Dendritic cell treated with granulocyte-macrophage colony-stimulating factor and Interleukin-4, amounts not matched to agents 40 ng/mL and 50 ng/mL, for 4 days (primary cell): ENCODE measurements at regions not wholly inside any gene's neighbourhood (a gene's known extent, or its start where the extent isn't known, plus 50 kb on each side); places are given as distances from the start of the nearest gene placed in this dataset.
"Not testable (repeated sequence)": the region's sequence is repeated elsewhere in the genome, so short reads cannot be mapped to it uniquely, and the experiment has no call there.

Experiments used
- H3K27ac Mint-ChIP-seq: one replicate; pipeline ENCODE4 v1.8.0; 2022; ENCODE audit warnings: mild to moderate bottlenecking, mixed read lengths
- H3K27me3 Mint-ChIP-seq: one replicate; pipeline ENCODE4 v1.8.0; 2022; ENCODE audit warnings: mild to moderate bottlenecking, mixed read lengths
- H3K36me3 Mint-ChIP-seq: one replicate; pipeline ENCODE4 v1.8.0; 2022; ENCODE audit warnings: low read depth, mixed read lengths
- H3K4me1 Mint-ChIP-seq: one replicate; pipeline ENCODE4 v1.8.0; 2022; ENCODE audit warnings: low read depth, mixed read lengths
- H3K4me3 Mint-ChIP-seq: one replicate; pipeline ENCODE4 v1.8.0; 2022; ENCODE audit warnings: mild to moderate bottlenecking, moderate library complexity, mixed read lengths
- H3K9me3 Mint-ChIP-seq: one replicate; pipeline ENCODE4 v1.8.0; 2022; ENCODE audit warnings: mixed read lengths
- intact Hi-C: fragments of 100-400 bp; cut with micrococcal nuclease; formaldehyde crosslinking; loops from one replicate; pipeline ENCODE4 v1.15.0; 2022

DNA sequence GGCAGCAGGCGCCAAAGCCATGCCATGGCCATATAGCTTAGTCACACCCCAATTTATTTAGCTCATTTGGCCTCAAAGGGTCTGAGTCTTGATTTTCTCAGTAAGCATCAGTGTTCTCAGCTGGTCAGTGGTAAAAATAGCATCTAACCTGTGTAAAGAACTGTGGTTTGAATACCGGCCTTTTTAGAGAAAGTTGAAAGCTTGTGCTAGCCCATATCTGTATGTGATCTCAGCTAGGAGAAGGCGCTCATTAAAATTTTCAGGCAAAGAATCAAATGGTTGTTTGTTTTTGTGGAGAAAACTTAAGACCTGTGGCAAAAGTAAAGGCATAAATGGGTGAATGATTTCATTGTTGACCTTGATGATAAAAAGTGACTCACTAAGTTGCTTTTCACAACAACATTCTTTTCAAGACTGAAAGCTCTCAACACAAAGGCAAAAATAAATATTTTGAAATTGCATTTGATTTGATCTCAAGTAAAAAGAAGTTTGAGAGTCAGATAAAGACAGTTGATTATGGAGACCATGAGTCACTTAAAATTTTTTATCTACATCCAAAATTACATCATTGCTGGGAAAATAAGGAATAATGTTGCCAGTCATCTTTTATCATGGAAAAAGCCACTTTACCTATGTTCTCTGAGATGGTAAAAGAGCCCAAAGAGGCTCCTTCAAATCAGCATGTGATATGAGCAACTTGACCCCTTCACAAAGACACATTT, 128.5 kb upstream of the RGS6 start:
- Mint-ChIP-seq H3K4me1 (no peaks in the 10 kb centered on the region), H3K27ac (no peak overlapping the region), H3K9me3 (no peaks in the 10 kb centered on the region), H3K4me3 (no peak overlapping the region), H3K27me3 (peaks cover 3% of the 10 kb centered on the region), H3K36me3 (no peaks in the 10 kb centered on the region)
- intact Hi-C loops: no loop called here

DNA sequence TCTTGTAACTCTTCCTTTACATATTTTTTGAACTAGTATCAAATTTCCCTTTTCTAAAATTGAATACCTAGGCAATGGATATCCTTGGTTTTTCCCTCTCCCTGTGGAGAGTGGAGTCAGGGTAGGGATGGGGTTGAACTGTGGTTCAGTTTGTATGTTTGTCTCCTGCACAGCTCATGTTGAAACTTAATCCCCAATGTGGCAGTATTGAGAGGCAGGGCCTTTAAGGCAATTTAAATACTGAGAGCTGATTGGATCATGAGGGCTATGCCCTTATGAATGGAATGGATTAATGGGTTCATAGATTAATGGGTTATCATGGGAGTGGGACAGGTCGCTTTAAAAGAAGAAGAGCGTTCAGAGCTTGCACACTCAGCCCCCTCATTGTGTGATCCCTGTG, 127.2 kb upstream of the RGS6 start:
- Mint-ChIP-seq H3K27me3 (peaks cover 3% of the 10 kb centered on the region), H3K27ac (no peak overlapping the region), H3K4me1 (no peaks in the 10 kb centered on the region), H3K9me3 (no peaks in the 10 kb centered on the region), H3K36me3 (no peaks in the 10 kb centered on the region), H3K4me3 (no peak overlapping the region)
- intact Hi-C loops: no loop called here

- H3K9me3 Mint-ChIP-seq, H3K4me3 Mint-ChIP-seq, H3K27me3 Mint-ChIP-seq, H3K4me1 Mint-ChIP-seq, H3K27ac Mint-ChIP-seq, H3K36me3 Mint-ChIP-seq, intact Hi-C loops: not testable (repeated sequence)
Measured at GRCh38 chr14:71807049-71807448, 125.2 kb upstream of the RGS6 start.

DNA sequence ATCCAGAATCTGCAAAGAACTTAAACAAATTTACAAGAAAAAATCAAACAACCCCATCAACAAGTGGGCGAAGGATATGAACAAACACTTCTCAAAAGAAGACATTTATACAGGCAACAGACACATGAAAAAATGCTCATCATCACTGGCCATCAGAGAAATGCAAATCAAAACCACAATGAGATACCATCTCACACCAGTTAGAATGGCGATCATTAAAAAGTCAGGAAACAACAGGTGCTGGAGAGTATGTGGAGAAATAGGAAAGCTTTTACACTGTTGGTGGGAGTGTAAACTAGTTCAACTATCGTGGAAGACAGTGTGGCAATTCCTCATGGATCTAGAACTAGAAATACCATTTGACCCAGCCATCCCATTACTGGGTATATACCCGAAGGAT, 121.4 kb upstream of the RGS6 start:
- H3K36me3 Mint-ChIP-seq, H3K4me3 Mint-ChIP-seq, H3K9me3 Mint-ChIP-seq, H3K27ac Mint-ChIP-seq, H3K4me1 Mint-ChIP-seq, intact Hi-C loops: not testable (repeated sequence)
- H3K27me3 Mint-ChIP-seq: peaks cover 10% of the 10 kb centered on the region

DNA sequence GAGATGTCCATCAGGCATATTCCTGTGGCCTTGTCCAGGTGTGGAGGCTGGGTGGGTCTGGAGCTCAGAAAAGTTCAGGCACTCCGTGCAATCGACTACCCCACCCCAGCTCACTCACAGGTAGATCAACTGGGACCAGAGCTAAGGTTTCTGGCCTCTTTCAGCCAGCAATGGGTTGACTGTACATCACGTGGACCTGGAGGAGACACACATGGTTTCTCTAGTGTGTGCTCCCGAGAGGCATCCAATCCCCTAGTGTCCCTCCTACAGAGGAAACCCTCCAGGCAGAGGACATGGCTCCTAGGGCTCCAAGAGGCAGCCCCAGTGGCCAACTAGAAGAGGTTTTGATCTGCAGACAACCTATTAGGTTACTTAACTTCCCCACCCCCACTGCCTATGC, 119.5 kb upstream of the RGS6 start:
- intact Hi-C loops: no loop called here
- H3K27me3 Mint-ChIP-seq: peaks cover 10% of the 10 kb centered on the region
- H3K36me3 Mint-ChIP-seq: no peaks in the 10 kb centered on the region
- no peaks in the 10 kb centered on the region for H3K9me3 Mint-ChIP-seq
- no peak overlapping the region for H3K27ac Mint-ChIP-seq
- no peaks in the 10 kb centered on the region for H3K4me1 Mint-ChIP-seq
- no peak overlapping the region for H3K4me3 Mint-ChIP-seq

DNA sequence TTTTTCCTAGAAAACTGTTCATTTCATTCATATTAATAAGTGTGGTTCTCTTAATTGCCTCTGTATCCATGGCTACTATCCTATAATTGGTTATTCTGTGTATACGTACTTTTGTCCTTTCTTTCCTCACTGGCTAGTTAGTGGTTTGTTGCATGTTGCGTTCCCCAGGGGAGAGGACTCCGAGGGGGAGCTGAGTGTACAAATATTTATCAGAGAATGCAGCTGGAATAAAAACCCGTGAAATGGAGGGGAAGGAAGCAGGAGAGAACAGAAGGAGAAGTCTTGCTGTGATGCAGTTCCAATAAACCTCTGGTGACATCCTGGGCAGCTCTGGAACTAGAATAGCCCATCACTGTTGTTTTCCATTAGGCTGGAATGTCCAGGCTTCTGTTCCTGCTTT, 117.1 kb upstream of the RGS6 start:
- intact Hi-C loops: no loop called here
- H3K4me1 Mint-ChIP-seq: no peaks in the 10 kb centered on the region
- no peak overlapping the region for H3K27ac Mint-ChIP-seq
- H3K9me3 Mint-ChIP-seq: no peaks in the 10 kb centered on the region
- H3K4me3 Mint-ChIP-seq: no peak overlapping the region
- H3K36me3 Mint-ChIP-seq: no peaks in the 10 kb centered on the region
- peaks cover 8% of the 10 kb centered on the region for H3K27me3 Mint-ChIP-seq

DNA sequence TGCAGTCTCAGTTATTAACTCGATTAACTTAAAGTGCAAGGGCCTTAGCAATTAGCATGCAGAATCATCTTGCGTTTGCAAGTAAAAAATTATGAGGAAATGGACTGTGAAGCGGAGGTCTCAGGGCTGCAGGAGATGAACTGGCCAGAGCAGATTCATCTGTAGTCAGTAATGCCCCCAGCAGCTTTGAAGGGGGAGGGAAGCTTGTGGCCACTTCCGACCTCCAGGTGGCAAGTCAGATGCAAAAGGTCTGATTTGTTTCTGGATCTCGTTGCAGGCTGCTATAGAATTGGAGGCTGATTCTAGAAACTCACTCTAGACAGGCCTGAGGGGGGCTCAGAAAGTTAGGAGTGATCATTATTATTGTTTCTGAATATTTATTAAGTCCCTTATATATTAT, 107.4 kb upstream of the RGS6 start:
- Mint-ChIP-seq H3K27me3 (no peaks in the 10 kb centered on the region), H3K4me3 (no peak overlapping the region), H3K9me3 (no peaks in the 10 kb centered on the region), H3K27ac (no peak overlapping the region), H3K36me3 (no peaks in the 10 kb centered on the region), H3K4me1 (no peaks in the 10 kb centered on the region)
- intact Hi-C loops: no loop called here

- no peak overlapping the region for H3K4me3 Mint-ChIP-seq
- intact Hi-C loops: no loop called here
- no peaks in the 10 kb centered on the region for H3K4me1 Mint-ChIP-seq
- no peaks in the 10 kb centered on the region for H3K9me3 Mint-ChIP-seq
- H3K27me3 Mint-ChIP-seq: no peaks in the 10 kb centered on the region
- no peaks in the 10 kb centered on the region for H3K36me3 Mint-ChIP-seq
- H3K27ac Mint-ChIP-seq: no peak overlapping the region
Measured at GRCh38 chr14:71833476-71833875, 98.8 kb upstream of the RGS6 start.

DNA sequence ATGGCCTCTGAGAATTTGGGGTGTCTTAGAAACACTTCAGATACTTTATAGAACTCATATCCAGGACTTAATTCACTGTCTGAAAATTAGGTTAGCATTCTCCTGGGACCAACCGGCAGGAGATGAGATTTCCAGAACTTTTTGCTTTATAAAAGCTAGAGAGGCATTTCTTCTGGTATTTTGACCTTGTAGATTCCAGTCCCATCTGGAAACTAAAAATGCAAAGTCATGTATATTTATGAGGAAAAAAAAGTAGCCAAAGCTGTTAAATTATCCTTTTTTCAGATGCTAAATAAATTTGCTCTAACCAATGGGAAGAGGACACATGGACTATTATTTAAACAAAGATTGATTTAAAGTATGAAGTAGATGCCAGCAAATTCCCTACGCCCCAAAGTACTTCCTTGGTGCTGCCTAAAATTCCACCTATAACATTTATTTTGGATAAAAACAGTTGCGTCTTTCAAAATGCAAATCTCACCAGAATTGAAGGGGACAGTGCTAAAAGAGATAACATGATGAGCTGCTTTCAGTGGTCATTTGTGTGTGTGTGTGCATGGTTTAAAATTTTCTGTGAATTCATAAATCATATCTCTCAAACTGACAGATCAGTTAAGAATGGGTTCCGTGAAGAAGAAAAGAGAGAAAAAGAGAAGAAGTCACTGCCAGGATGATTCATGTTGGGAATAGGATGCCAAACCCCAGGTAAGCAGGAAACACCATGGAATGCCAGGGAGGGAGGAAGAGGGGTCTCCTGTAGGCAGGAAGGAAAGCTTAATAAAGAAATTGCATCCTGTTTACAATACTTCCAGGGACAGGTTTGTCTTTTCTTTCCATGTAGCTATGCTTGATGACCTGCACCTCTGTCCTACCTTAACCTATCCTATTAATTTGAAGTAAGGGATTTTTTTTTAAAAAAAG, 97.7 kb upstream of the RGS6 start:
- H3K36me3 Mint-ChIP-seq: no peaks in the 10 kb centered on the region
- no peak overlapping the region for H3K4me3 Mint-ChIP-seq
- H3K27ac Mint-ChIP-seq: no peak overlapping the region
- no peaks in the 10 kb centered on the region for H3K9me3 Mint-ChIP-seq
- H3K4me1 Mint-ChIP-seq: no peaks in the 10 kb centered on the region
- no peaks in the 10 kb centered on the region for H3K27me3 Mint-ChIP-seq
- intact Hi-C loops: no loop called here

DNA sequence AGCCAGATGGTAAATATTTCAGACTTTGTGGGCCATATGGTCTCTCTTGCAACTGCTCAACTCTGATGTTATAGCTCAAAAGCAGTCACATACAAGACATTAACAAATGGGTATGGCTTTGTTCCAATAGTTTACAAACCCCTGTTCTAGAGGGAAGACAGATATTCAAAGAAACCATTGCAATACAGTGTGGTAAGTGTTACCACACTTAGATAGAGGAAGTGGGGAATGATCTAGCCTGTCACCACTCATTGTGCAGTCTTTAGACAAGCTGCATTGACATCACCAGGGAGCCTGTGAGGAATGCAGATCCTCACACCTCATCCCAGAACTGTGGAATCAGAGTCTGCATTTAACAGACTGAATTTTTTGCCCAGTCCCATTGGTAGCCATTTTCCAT, 80.0 kb upstream of the RGS6 start:
- Mint-ChIP-seq H3K27ac (no peak overlapping the region), H3K27me3 (peaks cover 8% of the 10 kb centered on the region), H3K4me3 (no peak overlapping the region), H3K36me3 (no peaks in the 10 kb centered on the region), H3K9me3 (peaks cover 6% of the 10 kb centered on the region), H3K4me1 (peaks cover 8% of the 10 kb centered on the region)
- intact Hi-C loops: loop anchor here (10.0 kb wide), 1 partner anchor 747 kb away; no protein-coding TSS in a partner anchor

- Mint-ChIP-seq H3K4me3 (no peak overlapping the region), H3K27ac (no peak overlapping the region), H3K36me3 (no peaks in the 10 kb centered on the region), H3K9me3 (no peaks in the 10 kb centered on the region), H3K27me3 (peaks cover 8% of the 10 kb centered on the region), H3K4me1 (peaks cover 8% of the 10 kb centered on the region)
- intact Hi-C loops: loop anchor here (10.0 kb wide), 1 partner anchor 751 kb away; no protein-coding TSS in a partner anchor
Measured at GRCh38 chr14:71855399-71856036, 76.7 kb upstream of the RGS6 start.

- no peak overlapping the region for H3K4me3 Mint-ChIP-seq
- no peaks in the 10 kb centered on the region for H3K36me3 Mint-ChIP-seq
- intact Hi-C loops: loop anchor here (10.0 kb wide), 1 partner anchor 752 kb away; no protein-coding TSS in a partner anchor
- peaks cover 8% of the 10 kb centered on the region for H3K27me3 Mint-ChIP-seq
- H3K27ac Mint-ChIP-seq: no peak overlapping the region
- H3K9me3 Mint-ChIP-seq: no peaks in the 10 kb centered on the region
- peaks cover 8% of the 10 kb centered on the region for H3K4me1 Mint-ChIP-seq
Measured at GRCh38 chr14:71856199-71856919, 75.9 kb upstream of the RGS6 start.

DNA sequence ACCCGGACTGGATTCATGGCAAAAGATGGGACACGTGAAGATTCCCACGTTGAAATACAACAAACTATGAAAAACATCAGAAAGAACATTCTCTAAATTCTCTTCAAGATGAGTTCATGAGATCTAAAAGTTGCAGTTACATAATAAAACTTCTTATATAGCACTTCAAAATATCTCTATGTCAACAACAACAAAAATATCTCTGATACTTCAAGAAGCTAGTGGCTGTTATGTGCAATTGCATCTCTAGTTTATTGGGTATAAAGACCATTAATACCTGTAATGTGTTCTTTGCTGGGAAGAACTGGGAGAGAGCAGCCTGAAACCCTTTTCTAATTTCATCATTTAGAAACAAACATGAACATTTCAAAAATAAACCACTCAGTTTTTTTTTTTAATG, 69.2 kb upstream of the RGS6 start:
- Mint-ChIP-seq H3K27me3 (peaks cover 2% of the 10 kb centered on the region), H3K36me3 (no peaks in the 10 kb centered on the region), H3K4me3 (no peak overlapping the region), H3K27ac (no peak overlapping the region), H3K9me3 (no peaks in the 10 kb centered on the region), H3K4me1 (no peaks in the 10 kb centered on the region)
- intact Hi-C loops: no loop called here
